ENCODE measurements at regions not wholly inside any gene's neighbourhood (a gene's known extent, or its start where the extent isn't known, plus 50 kb on each side); places are given as distances from the start of the nearest gene placed in this dataset.
"Not testable (repeated sequence)": the region's sequence is repeated elsewhere in the genome, so short reads cannot be mapped to it uniquely, and the experiment has no call there.

- no peak for ATAC-seq
- intact Hi-C loops (cut with micrococcal nuclease) = no loop called here
- no peak for DNase-seq
These were observed 1463.0 kb downstream of the HACE1 start for GRCh38 chr6:103396768-103397167.

GRCh38 chr6:103379272-103379671, 1480.4 kb downstream of the HACE1 start:
- intact Hi-C loops (cut with micrococcal nuclease) = no loop called here
- ATAC-seq (no peak), DNase-seq (no peak)

- no peak for ATAC-seq
- intact Hi-C loops (cut with micrococcal nuclease) = no loop called here
- no peak for DNase-seq
These were observed 1492.5 kb downstream of the HACE1 start for GRCh38 chr6:103367212-103367611.

- ATAC-seq = no peak
These were observed 1503.2 kb downstream of the HACE1 start for GRCh38 chr6:103356531-103356930.

GRCh38 chr6:103344554-103345163, 1515.1 kb downstream of the HACE1 start:
- intact Hi-C loops (cut with micrococcal nuclease) = no loop called here
- DNase-seq (no peak), ATAC-seq (no peak)

More at GRCh38 chr6:103356531-103356930, 1503.2 kb downstream of the HACE1 start:
- intact Hi-C loops (cut with micrococcal nuclease) = no loop called here
- no peak for DNase-seq

- no peak for DNase-seq
- intact Hi-C loops (cut with micrococcal nuclease) = no loop called here
- ATAC-seq = no peak
These were observed 1524.3 kb downstream of the HACE1 start for GRCh38 chr6:103335412-103335811.

GRCh38 chr6:103326760-103327757, 1532.7 kb downstream of the HACE1 start:
- DNase-seq (no peak), ATAC-seq (no peak)
- intact Hi-C loops (cut with micrococcal nuclease) = no loop called here

GRCh38 chr6:103313432-103313831, 1546.3 kb downstream of the HACE1 start:
- DNase-seq (no peak), ATAC-seq (no peak)
- intact Hi-C loops (cut with micrococcal nuclease) = no loop called here

GRCh38 chr6:103294376-103294775, 1565.3 kb downstream of the HACE1 start:
- DNase-seq; ATAC-seq; intact Hi-C loops (cut with micrococcal nuclease): not testable (repeated sequence)

- intact Hi-C loops (cut with micrococcal nuclease) = no loop called here
- DNase-seq = no peak
- no peak for ATAC-seq
These were observed 1574.9 kb downstream of the HACE1 start for GRCh38 chr6:103284835-103285234.

GRCh38 chr6:103280417-103280816, 1579.3 kb downstream of the HACE1 start:
- ATAC-seq = no peak
- no peak for DNase-seq
- intact Hi-C loops (cut with micrococcal nuclease) = no loop called here

- ATAC-seq (no peak), DNase-seq (no peak)
- intact Hi-C loops (cut with micrococcal nuclease) = no loop called here
These were observed 1581.8 kb downstream of the HACE1 start for GRCh38 chr6:103277936-103278335.

GRCh38 chr6:103273048-103273447, 1586.7 kb downstream of the HACE1 start:
- intact Hi-C loops (cut with micrococcal nuclease) = no loop called here
- DNase-seq (no peak), ATAC-seq (no peak)

GRCh38 chr6:103269581-103269980, 1590.1 kb downstream of the HACE1 start:
- ATAC-seq (no peak), DNase-seq (no peak)
- intact Hi-C loops (cut with micrococcal nuclease) = no loop called here

GRCh38 chr6:103268335-103268734, 1591.4 kb downstream of the HACE1 start:
- no peak for ATAC-seq
- intact Hi-C loops (cut with micrococcal nuclease) = no loop called here
- no peak for DNase-seq

GRCh38 chr6:103264020-103264419, 1595.7 kb downstream of the HACE1 start:
- ATAC-seq (no peak), DNase-seq (no peak)
- intact Hi-C loops (cut with micrococcal nuclease) = no loop called here

- ATAC-seq (no peak), DNase-seq (no peak)
- intact Hi-C loops (cut with micrococcal nuclease) = no loop called here
These were observed 1604.6 kb downstream of the HACE1 start for GRCh38 chr6:103255132-103255531.

GRCh38 chr6:103236923-103237322, 1622.8 kb downstream of the HACE1 start:
- intact Hi-C loops (cut with micrococcal nuclease) = no loop called here
- ATAC-seq (no peak), DNase-seq (no peak)

- intact Hi-C loops (cut with micrococcal nuclease) = no loop called here
- no peak for ATAC-seq
- no peak for DNase-seq
These were observed 1628.5 kb downstream of the HACE1 start for GRCh38 chr6:103231181-103231580.

- no peak for ATAC-seq
- no peak for DNase-seq
- intact Hi-C loops (cut with micrococcal nuclease) = no loop called here
These were observed 1643.9 kb downstream of the HACE1 start for GRCh38 chr6:103215847-103216246.

- DNase-seq = no peak
- no peak for ATAC-seq
- intact Hi-C loops (cut with micrococcal nuclease) = no loop called here
These were observed 1649.0 kb downstream of the HACE1 start for GRCh38 chr6:103210686-103211085.
